ENCODE measurements at regions not wholly inside any gene's neighbourhood (a gene's known extent, or its start where the extent isn't known, plus 50 kb on each side); places are given as distances from the start of the nearest gene placed in this dataset.
A peak's percentile ranks its signal among the peaks of the same experiment; 100 is the strongest.

- peak in 1 of 2 donors; percentile 36 for DNase-seq
- intact Hi-C loops (cut with DNase I, micrococcal nuclease) = loop anchor here (2.0 to 10.0 kb wide), 2 partner anchors 233 to 237 kb away; no protein-coding TSS in a partner anchor
- ATAC-seq = no peak
These were observed 61.0 kb downstream of the GTPBP8 start for GRCh38 chr3:113051787-113052186.

- no peak for ATAC-seq
- intact Hi-C loops (cut with DNase I, micrococcal nuclease) = loop anchor here (2.0 to 10.0 kb wide), 2 partner anchors 232 to 236 kb away; no protein-coding TSS in a partner anchor
- no peak for DNase-seq
These were observed 62.4 kb downstream of the GTPBP8 start for GRCh38 chr3:113053169-113053568.

DNA sequence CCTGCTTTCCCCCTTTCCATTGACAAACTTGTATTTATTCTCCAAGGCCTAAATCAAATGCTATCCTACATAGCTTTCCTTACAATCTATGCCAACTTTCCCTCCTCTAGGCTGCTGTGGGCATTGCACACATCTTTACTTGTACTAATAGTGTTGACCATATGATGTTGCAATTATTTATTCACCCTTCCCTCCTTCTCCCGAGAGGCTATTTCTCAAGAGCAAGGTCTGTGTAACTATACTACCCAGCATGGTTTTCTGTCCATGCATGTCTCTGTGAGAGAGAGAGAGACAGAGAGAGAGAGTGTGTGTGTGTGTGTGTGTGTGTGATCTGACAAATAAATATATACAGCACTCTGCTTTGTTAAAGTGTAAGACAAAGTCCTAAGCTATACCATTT is 63.8 kb downstream of the GTPBP8 start:
- intact Hi-C loops (cut with DNase I, micrococcal nuclease) = loop anchor here in 1 of 2 donors (10.0 kb wide), 1 partner anchor 230 kb away; no protein-coding TSS in a partner anchor

DNA sequence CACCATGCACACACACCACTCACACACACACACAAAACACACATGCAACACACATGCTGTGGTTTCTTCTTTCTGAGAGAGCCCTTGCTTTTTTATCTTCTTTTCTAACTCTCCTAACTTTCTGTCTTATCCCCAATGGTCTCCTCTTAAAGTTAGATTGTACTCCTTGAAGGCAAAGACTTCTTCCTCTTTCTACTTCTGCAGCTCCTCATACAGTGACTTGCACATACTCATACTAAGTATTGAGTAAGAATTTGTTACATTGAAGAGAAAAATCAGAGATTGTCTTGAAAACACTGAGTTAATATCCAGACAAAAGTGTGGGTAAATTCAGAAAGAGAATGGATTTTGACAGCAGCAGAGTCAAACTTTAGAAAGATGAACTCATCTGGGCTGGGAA is 64.4 kb downstream of the GTPBP8 start:
- ATAC-seq (no peak), DNase-seq (no peak)
- intact Hi-C loops (cut with DNase I, micrococcal nuclease) = loop anchor here in 1 of 2 donors (10.0 kb wide), 1 partner anchor 230 kb away; no protein-coding TSS in a partner anchor

More for the DNA sequence above, 63.8 kb downstream of the GTPBP8 start:
- ATAC-seq (no peak), DNase-seq (no peak)

GRCh38 chr3:113055961-113056360 is 65.2 kb downstream of the GTPBP8 start:
- intact Hi-C loops (cut with DNase I, micrococcal nuclease) = loop anchor here in 1 of 2 donors (10.0 kb wide), 1 partner anchor 229 kb away; no protein-coding TSS in a partner anchor
- ATAC-seq = no peak

GRCh38 chr3:113057117-113057516 is 66.3 kb downstream of the GTPBP8 start:
- no peak for ATAC-seq
- intact Hi-C loops (cut with DNase I, micrococcal nuclease) = loop anchor here in 1 of 2 donors (10.0 kb wide), 1 partner anchor 228 kb away; no protein-coding TSS in a partner anchor
- DNase-seq = no peak

More at GRCh38 chr3:113055961-113056360, 65.2 kb downstream of the GTPBP8 start:
- DNase-seq = no peak

DNA sequence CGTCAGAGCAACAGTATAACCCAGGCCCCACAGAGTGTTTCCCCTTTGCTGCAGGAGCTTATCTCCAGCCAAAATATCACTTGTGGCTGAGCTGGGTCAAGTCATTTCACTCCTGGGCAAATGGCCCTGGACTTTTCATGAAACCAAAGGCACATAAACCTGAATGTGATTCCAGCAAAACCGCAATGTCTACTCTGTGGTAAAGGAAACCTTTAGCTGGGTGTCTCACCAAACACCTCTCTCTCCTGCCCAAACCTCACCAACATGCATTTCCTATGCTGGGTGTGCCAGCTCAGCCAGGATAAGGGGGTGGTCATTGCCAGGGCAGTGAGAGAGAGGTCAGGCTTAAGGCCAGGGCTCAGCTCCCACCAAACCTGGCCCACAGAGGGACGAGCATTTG is 67.4 kb downstream of the GTPBP8 start:
- ATAC-seq (no peak), DNase-seq (no peak)
- intact Hi-C loops (cut with DNase I, micrococcal nuclease) = loop anchor here in 1 of 2 donors (10.0 kb wide), 1 partner anchor 227 kb away; no protein-coding TSS in a partner anchor

GRCh38 chr3:113062705-113063104 is 71.9 kb downstream of the GTPBP8 start:
- ATAC-seq (no peak), DNase-seq (no peak)
- intact Hi-C loops (cut with DNase I, micrococcal nuclease) = no loop called here

DNA sequence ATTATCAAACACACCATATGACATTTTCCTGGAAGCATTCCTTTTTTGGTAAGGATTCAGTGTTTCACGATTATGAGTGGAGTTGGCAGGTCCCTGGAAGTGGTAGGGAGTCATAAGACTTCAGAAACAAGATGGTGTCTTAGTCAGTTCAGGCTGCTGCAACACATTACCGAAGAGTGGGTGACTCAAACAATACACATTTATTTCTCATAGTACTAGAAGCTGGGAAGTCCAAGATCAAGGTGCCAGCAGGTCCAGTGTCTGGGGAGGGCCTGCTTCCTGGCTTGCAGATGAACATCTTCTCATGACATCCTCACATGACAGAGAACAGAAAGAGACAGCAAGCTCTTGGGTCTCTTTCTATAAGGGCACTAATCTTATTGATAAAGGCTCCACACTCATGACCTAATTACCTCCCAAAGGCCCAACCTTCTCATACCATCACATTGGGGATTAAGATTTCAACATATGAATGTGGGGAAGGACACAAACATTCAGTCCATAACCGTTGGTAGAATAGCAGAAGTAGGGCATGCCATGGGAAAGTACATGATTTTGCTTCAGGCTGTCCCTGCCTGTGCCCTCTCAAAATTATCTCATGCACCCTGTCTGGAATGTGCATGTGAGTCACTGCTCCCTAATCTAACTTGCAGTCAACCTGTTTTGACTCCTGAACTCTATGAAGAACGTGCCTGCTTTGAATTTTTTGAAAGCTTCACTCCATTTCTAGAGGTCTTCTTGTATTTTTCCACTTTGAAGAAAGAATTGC is 72.5 kb downstream of the GTPBP8 start:
- DNase-seq = no peak
- intact Hi-C loops (cut with DNase I, micrococcal nuclease) = no loop called here
- ATAC-seq = no peak

DNA sequence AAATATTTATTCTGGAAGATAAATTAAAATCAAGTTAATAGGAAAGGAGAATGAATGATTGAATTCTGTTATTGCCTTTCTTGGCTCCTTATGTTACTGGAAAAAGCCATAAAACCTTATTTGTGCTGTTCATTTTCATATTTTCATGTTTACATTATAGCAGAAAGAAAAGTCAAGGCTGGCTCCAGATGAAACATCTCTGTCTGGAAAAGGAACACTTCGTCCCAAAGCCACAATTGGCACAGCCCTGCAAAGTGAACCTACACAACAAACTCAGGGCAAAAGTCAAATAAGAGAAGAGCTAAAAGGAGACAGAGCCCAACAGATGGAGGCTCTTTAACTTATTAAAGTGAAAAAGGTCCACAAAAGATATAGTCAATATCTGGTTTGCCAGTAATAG is 73.4 kb downstream of the GTPBP8 start:
- no peak for ATAC-seq
- intact Hi-C loops (cut with DNase I, micrococcal nuclease) = no loop called here
- DNase-seq = no peak

DNA sequence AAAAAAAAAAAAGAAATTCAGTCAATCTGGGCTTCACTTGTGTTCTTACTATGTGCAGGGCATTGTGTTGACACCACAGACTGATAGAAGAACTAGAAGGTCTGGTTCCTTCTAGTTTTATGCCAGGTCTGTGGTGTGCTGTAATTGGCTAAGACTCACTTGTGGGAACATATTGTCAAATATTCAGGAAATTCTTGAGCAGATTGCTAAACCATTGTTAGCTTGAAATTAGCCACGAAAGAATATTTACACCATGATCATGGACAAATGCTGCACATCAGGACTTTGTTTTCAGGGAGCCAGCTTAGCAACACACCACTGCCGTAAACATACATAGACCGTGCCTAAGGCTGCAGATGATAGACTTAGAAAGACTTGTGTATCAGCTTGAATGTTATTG is 74.6 kb downstream of the GTPBP8 start:
- ATAC-seq (no peak), DNase-seq (no peak)
- intact Hi-C loops (cut with DNase I, micrococcal nuclease) = no loop called here

DNA sequence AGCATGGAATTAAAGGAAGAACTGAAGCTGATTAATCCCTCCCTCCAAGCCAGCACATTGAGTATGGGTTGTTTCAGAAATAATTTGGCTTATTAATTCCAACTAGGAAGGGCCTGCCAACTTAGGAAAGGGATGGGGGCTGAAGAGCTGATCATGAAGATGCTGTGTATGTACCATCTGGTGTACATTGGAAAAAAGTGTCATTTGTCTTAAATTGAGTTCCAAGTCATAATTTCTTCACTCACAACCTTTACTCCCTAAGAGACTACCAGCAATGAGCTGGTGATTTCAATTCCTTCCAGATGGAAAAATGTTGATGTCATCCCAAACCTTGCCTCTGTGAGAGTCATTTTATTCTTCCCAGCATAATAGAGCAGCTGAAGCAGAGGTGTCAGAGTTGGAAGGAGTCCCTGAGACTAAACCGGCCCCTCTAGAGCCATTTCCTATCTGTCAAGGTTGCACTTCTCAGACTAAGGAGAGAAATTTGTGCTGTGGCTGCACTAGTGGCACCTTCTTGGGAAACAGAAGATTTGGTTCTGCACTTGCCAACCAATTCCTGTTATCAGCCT is 79.4 kb downstream of the GTPBP8 start:
- ATAC-seq (no peak), DNase-seq (no peak)
- intact Hi-C loops (cut with DNase I, micrococcal nuclease) = no loop called here

- ATAC-seq (no peak), DNase-seq (no peak)
- intact Hi-C loops (cut with DNase I, micrococcal nuclease) = no loop called here
These were observed 79.9 kb downstream of the GTPBP8 start for GRCh38 chr3:113070681-113071113.

- DNase-seq (no peak), ATAC-seq (no peak)
- intact Hi-C loops (cut with DNase I, micrococcal nuclease) = no loop called here
These were observed 84.8 kb downstream of the GTPBP8 start for GRCh38 chr3:113075588-113075987.

DNA sequence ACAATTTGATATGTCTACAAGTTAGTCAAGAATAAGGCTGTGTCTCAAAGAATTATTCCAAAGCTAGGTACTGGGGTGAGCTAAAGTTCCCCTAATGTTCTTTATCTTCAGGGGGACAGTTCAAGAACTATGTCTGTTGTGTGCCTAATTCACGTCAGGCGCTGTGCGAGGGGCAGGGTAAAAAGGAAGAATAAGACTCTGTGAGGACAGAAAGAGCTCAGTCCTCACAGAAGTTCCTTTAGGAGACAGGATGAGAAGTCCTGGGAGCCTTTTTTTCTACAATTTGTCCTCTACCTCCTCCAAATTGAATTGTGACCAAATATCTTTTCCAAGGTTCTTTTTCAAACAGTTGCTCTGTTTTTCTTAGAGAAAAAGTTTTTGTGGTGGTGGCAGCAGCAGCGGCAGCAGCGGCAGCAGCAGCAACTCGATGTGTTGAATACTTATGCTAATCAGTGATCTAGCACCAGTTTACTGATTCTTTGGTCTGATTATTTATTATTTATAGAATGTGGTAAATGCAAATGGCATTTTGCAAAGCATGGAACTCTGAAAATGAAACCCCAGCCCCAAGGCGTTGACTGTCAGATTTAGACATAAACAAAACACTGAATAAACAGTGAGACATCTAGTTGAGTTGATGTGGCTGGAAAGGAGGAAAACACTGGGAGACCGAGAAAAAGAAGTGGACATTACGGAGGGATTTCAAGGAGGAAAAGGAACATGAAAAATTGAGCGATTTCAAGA is 88.6 kb downstream of the GTPBP8 start:
- ATAC-seq (no peak), DNase-seq (no peak)
- intact Hi-C loops (cut with DNase I, micrococcal nuclease) = no loop called here

DNA sequence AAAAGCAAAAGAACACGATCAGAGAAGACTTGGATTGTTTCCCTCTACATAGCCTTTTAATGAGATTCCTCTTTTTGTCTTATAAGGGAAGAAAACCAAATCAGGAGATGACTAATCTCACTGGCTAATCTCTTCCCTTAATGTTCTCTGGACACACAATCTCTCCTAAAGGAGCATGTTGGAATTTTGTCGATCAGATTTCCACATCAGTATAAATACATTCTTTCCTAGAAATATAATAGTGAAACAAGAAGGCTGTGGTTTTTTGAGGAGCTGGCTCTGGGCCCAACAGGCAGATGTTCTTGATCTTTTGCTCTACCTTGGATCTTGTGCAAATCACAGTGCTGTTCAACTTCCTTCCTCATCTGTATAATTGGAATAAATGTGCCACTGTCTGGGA is 94.0 kb downstream of the GTPBP8 start:
- intact Hi-C loops (cut with DNase I, micrococcal nuclease) = no loop called here
- ATAC-seq (no peak), DNase-seq (peak in 1 of 2 donors; percentile 18)

GRCh38 chr3:113086560-113087461 is 96.0 kb downstream of the GTPBP8 start:
- ATAC-seq = no peak
- intact Hi-C loops (cut with DNase I, micrococcal nuclease) = no loop called here
- DNase-seq = no peak

DNA sequence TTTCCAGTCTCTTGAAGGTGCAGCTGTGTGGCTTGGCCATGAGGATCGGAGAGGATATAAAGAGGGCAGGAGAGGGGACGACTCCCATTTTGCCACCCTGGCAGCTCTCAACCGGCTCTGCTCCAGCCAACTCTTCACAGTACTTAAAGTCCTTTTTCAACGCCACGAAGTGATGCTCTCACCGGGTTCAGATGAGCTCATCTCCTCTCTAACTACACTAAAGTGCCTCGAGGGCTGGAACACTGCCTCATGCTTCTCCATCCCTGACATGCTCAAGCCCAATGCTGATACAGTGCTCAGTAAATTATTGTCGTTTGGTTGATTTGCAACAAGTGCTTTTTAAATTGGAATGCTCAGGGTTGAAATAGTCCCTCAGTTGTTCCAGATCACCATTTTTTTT is 97.8 kb downstream of the GTPBP8 start:
- ATAC-seq (no peak), DNase-seq (no peak)
- intact Hi-C loops (cut with DNase I, micrococcal nuclease) = no loop called here
